ENCODE measurements at regions not wholly inside any gene's neighbourhood (a gene's known extent, or its start where the extent isn't known, plus 50 kb on each side); places are given as distances from the start of the nearest gene placed in this dataset.
"Not testable (repeated sequence)": the region's sequence is repeated elsewhere in the genome, so short reads cannot be mapped to it uniquely, and the experiment has no call there.

DNA sequence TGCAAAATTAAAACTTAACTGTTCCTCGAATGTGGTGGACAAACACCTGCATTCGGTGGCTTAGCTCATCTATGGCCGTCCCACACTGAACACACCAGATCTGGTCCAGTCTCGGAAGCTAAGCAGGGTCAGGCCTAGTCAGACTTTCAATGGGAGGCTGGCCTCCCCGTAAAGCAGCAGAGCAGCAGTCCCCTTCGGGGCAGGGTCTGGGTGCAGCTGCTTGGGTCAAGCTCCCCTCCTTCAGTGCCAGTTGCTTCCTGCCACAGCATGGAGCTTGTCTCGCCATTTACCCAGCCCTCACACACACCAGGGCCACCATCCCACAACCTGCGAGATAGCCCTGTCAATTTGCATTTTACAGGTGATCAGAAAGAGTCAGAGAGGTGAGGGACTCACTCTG, 93.2 kb downstream of the TUBA3C start:
- TF ChIP-seq, protein P1, sequence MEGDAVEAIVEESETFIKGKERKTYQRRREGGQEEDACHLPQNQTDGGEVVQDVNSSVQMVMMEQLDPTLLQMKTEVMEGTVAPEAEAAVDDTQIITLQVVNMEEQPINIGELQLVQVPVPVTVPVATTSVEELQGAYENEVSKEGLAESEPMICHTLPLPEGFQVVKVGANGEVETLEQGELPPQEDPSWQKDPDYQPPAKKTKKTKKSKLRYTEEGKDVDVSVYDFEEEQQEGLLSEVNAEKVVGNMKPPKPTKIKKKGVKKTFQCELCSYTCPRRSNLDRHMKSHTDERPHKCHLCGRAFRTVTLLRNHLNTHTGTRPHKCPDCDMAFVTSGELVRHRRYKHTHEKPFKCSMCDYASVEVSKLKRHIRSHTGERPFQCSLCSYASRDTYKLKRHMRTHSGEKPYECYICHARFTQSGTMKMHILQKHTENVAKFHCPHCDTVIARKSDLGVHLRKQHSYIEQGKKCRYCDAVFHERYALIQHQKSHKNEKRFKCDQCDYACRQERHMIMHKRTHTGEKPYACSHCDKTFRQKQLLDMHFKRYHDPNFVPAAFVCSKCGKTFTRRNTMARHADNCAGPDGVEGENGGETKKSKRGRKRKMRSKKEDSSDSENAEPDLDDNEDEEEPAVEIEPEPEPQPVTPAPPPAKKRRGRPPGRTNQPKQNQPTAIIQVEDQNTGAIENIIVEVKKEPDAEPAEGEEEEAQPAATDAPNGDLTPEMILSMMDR (IDR thresholded peaks at IDR 0.05; ENCODE audit: borderline replicate concordance, insufficient read depth, low read depth, low read length), result no peak
- H3K4me3 ChIP-seq (ENCODE audit: low read depth, low read length), result no peak overlapping the region

- H3K4me3 ChIP-seq (ENCODE audit: low read depth, low read length), result no peak overlapping the region
- TF ChIP-seq, protein P1 (IDR thresholded peaks at IDR 0.05; ENCODE audit: borderline replicate concordance, insufficient read depth, low read depth, low read length), result no peak
These were observed 95.7 kb downstream of the TUBA3C start for GRCh38 chr13:19085876-19086275.

DNA sequence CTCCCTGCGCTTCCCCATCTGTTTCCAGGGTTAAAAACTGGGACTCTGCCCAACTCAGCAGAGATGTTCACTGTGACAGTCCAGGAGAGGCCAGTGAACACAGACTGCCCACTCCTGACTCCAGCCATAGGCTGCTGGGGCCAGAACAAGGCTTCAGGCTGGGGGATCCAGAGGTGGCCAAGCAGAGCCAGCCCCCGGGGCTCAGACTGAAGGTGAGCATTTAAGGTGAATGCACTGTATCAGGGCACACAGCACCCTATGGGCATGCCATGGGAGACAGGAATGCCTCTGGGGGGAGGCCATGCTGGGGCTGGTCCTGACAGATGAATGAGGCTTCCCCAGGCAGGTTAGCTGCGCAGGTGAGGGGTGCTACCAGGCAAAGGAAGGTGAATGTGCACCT, 96.4 kb downstream of the TUBA3C start:
- no peak overlapping the region for H3K4me3 ChIP-seq (ENCODE audit: low read depth, low read length)
- TF ChIP-seq, protein P1 (IDR thresholded peaks at IDR 0.05; ENCODE audit: borderline replicate concordance, insufficient read depth, low read depth, low read length), result no peak

GRCh38 chr13:19083340-19083739, 98.3 kb downstream of the TUBA3C start:
- no peak overlapping the region for H3K4me3 ChIP-seq (ENCODE audit: low read depth, low read length)
- TF ChIP-seq, protein P1 (IDR thresholded peaks at IDR 0.05; ENCODE audit: borderline replicate concordance, insufficient read depth, low read depth, low read length), result no peak

DNA sequence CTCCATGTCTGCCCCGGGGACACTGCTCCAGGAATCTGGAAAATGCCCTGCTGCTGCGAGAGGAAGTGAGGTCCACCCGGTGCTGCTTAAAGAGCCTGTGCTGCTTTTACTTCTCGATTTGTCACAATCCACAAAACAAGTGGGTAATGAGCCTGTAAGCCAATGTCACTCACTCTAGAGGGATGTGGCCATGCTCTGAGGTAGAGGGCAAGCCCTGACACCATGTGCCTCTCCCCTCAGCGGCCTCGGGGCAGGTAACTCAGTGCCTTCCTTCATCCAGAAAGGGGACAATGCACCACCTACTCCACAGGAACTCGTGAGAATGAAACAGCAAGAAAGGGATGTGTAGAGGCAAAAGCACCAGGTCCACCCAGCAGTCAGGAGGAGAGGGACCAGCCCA, 106.2 kb downstream of the TUBA3C start:
- TF ChIP-seq, protein P1 (IDR thresholded peaks at IDR 0.05; ENCODE audit: borderline replicate concordance, insufficient read depth, low read depth, low read length), result no peak
- no peak overlapping the region for H3K4me3 ChIP-seq (ENCODE audit: low read depth, low read length)

DNA sequence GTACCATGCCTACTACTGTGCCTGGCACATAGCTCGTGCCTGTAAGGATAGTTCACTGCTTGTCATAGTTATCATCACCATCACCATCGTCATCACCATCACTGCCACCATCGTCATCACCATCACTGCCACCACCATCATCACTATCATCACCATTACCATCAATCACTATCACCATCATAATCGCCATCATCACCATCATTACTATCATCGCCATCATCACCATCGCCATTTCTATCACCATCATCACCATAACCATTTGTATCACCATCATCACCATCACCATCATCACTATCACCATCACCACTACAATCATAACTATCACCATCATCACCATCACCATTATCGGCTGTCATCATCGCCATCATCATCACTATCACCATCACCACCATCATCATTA, 107.1 kb downstream of the TUBA3C start:
- H3K4me3 ChIP-seq (ENCODE audit: low read depth, low read length), result no peak overlapping the region
- TF ChIP-seq, protein P1 (IDR thresholded peaks at IDR 0.05; ENCODE audit: borderline replicate concordance, insufficient read depth, low read depth, low read length), result no peak

- H3K4me3 ChIP-seq (ENCODE audit: low read depth, low read length), result not testable (repeated sequence)
These were observed 107.5 kb downstream of the TUBA3C start for GRCh38 chr13:19074106-19074505.

DNA sequence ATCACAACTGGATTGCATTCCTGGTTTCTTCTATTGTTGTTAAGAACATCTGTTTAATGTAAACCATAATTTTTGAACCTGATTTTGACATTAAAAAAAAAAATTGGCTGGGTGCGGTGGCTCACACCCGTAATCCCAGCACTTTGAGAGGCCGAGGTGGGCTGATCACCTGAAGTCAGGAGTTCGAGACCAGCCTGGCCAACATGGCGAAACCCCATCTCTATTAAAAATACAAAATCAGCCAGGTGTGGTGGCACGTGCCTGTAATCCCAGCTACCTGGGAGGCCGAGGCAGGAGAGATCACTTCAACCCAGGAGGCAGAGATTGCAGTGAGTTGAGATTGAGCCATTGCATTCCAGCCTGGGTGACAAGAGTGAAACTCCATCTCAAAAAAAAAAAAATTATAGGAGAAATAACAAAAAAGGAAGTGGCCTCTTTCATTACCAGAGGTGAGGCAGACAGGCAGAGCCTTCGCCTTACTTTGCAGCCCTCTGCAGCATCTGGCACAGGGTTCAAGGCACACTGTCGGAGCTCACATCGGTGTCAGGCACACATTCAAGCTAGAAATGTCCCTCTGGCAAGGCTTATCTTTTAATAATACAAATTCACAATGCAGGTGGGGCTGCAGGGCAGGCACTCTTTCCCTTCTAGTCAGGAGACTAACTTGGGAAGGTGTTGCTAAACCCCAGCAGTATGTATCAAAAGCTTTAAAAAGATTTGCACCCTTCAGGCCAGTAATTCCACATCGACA, 108.5 kb downstream of the TUBA3C start:
- not testable (repeated sequence) for H3K4me3 ChIP-seq (ENCODE audit: low read depth, low read length)

All from GM12875 (cell line).